ENCODE measurements at regions not wholly inside any gene's neighbourhood (a gene's known extent, or its start where the extent isn't known, plus 50 kb on each side); places are given as distances from the start of the nearest gene placed in this dataset.

DNA sequence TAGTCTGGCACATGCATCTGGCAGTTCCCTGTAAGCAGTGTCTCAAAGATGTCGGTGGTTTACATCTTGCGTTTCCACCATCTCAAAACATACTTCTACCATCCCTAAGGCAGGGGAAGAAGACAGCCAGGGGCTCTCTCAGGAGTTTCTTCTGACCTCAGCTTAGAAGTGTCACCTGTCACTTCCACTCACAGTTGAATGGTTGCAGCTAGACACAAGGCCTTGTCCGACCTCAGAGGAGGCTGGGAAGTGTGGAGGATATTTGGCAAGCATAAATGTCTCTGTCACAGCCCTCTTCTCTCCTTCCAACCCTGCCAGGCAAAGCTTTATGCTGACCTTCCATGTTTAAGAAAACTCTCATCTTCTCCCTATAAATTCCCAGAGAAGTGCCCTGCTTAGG lies 193.3 kb downstream of the HERPUD2 start:
- TF ChIP-seq CTCF (IDR thresholded peaks at IDR 0.05), result no peak
- no peak for TF ChIP-seq POLR2A (IDR thresholded peaks at IDR 0.05)
